DOHH2 (cell line): ENCODE measurements at regions not wholly inside any gene's neighbourhood (a gene's known extent, or its start where the extent isn't known, plus 50 kb on each side); places are given as distances from the start of the nearest gene placed in this dataset.

ENCODE experiments used
- H3F3A ChIP-seq: fragments of 200-600 bp; sonication (generic), shearing (Covaris generic); 2 replicates; pipeline ENCODE4 v1.6.0; 2016; ENCODE audit warnings: antibody characterized with exemption, mild to moderate bottlenecking; ENCODE audit not compliant: control insufficient read depth, insufficient read depth
- H3K27ac ChIP-seq: fragments of 200-600 bp; sonication (generic); 2 replicates; pipeline ENCODE4 v1.5.1; 2014; ENCODE audit warnings: low read depth, mild to moderate bottlenecking, low read length, moderate library complexity
- H3K27me3 ChIP-seq: fragments of 200-600 bp; sonication (generic); 2 replicates; pipeline ENCODE4 v1.6.1; 2014; ENCODE audit warnings: mild to moderate bottlenecking, low read length, mixed read lengths; ENCODE audit not compliant: control insufficient read depth
- H3K36me3 ChIP-seq: fragments of 200-600 bp; sonication (generic); 2 replicates; pipeline ENCODE4 v1.6.1; 2014; ENCODE audit warnings: mild to moderate bottlenecking, low read length, moderate library complexity, mixed read lengths; ENCODE audit not compliant: control insufficient read depth
- H3K4me1 ChIP-seq: fragments of 200-600 bp; sonication (generic); 2 replicates; pipeline ENCODE4 v1.6.1; 2014; ENCODE audit warnings: mild to moderate bottlenecking, low read length, mixed read lengths; ENCODE audit not compliant: control insufficient read depth
- H3K4me2 ChIP-seq: fragments of 200-600 bp; sonication (generic); 2 replicates; pipeline ENCODE4 v1.6.0; 2014; ENCODE audit warnings: mild to moderate bottlenecking, low read length, moderate library complexity
- H3K4me3 ChIP-seq: fragments of 200-600 bp; sonication (generic); 2 replicates; pipeline ENCODE4 v1.5.1; 2014; ENCODE audit warnings: mild to moderate bottlenecking, low read length, mixed read lengths
- H3K79me2 ChIP-seq: fragments of 200-600 bp; sonication (generic); 2 replicates; pipeline ENCODE4 v1.6.1; 2014; ENCODE audit warnings: mild to moderate bottlenecking, low read length, mixed read lengths; ENCODE audit not compliant: control insufficient read depth
- H3K9me2 ChIP-seq: fragments of 200-600 bp; sonication (generic); replicated peaks from 2 replicates; pipeline ENCODE4 v1.6.1; 2014; ENCODE audit warnings: mild to moderate bottlenecking, low read length, mixed read lengths; ENCODE audit not compliant: control insufficient read depth
- H3K9me3 ChIP-seq: fragments of 200-600 bp; sonication (generic); 2 replicates; pipeline ENCODE4 v1.6.1; 2014; ENCODE audit warnings: antibody characterized with exemption, low read length, mixed read lengths; ENCODE audit not compliant: control insufficient read depth, insufficient read depth
- H4K20me1 ChIP-seq: fragments of 200-600 bp; sonication (generic); 2 replicates; pipeline ENCODE4 v1.6.0; 2014; ENCODE audit warnings: low read depth, mild to moderate bottlenecking, antibody characterized with exemption, low read length, moderate library complexity; ENCODE audit not compliant: control insufficient read depth, insufficient read depth
- EZH2phosphoT487 ChIP-seq: fragments of 200-600 bp; sonication (generic); IDR thresholded peaks from 2 replicates; pipeline ENCODE4 v1.6.1; 2017; ENCODE audit warnings: borderline replicate concordance, mild to moderate bottlenecking, antibody characterized with exemption, low read length, moderate library complexity, mixed read lengths
- TF ChIP-seq, protein P1 (sequence below): fragments of 200-600 bp; sonication (generic); IDR thresholded peaks from one replicate; pipeline ENCODE4 v1.5.1; 2014; ENCODE audit warnings: antibody characterized with exemption, mild to moderate bottlenecking, low read depth, low read length; ENCODE audit not compliant: poor library complexity, severe bottlenecking

DNA sequence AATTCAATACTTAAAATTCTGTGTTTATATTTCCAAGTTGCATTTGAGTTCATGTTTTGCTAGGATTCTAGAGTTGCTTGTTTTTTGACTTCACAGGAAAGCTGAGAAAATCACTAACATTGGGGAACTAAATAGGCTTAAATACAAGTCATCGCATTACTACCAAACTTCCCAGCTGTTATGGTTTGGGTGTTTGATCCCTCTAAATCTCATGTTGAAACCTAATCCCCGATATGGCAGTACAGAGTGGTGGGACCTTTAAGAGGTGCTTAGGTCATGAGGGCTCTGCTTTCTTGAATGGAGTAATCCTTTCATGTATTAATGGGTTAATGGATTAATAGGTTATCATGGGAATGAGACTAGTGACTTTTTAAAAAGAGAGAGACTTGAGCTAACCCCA is 77.2 kb upstream of the ARPP21 start:
- Histone ChIP-seq H4K20me1 (no peaks in the 10 kb centered on the region), H3K79me2 (no peaks in the 10 kb centered on the region), H3K4me3 (no peak overlapping the region), H3K9me3 (no peaks in the 10 kb centered on the region), H3K9me2 (no peaks in the 10 kb centered on the region), H3F3A (no peaks in the 10 kb centered on the region), H3K36me3 (no peaks in the 10 kb centered on the region), H3K27me3 (no peaks in the 10 kb centered on the region), H3K4me2 (no peak overlapping the region), H3K27ac (no peak overlapping the region), H3K4me1 (no peaks in the 10 kb centered on the region)
- TF ChIP-seq, protein P1, sequence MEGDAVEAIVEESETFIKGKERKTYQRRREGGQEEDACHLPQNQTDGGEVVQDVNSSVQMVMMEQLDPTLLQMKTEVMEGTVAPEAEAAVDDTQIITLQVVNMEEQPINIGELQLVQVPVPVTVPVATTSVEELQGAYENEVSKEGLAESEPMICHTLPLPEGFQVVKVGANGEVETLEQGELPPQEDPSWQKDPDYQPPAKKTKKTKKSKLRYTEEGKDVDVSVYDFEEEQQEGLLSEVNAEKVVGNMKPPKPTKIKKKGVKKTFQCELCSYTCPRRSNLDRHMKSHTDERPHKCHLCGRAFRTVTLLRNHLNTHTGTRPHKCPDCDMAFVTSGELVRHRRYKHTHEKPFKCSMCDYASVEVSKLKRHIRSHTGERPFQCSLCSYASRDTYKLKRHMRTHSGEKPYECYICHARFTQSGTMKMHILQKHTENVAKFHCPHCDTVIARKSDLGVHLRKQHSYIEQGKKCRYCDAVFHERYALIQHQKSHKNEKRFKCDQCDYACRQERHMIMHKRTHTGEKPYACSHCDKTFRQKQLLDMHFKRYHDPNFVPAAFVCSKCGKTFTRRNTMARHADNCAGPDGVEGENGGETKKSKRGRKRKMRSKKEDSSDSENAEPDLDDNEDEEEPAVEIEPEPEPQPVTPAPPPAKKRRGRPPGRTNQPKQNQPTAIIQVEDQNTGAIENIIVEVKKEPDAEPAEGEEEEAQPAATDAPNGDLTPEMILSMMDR, result no peak
- TF ChIP-seq EZH2phosphoT487, result no peak

DNA sequence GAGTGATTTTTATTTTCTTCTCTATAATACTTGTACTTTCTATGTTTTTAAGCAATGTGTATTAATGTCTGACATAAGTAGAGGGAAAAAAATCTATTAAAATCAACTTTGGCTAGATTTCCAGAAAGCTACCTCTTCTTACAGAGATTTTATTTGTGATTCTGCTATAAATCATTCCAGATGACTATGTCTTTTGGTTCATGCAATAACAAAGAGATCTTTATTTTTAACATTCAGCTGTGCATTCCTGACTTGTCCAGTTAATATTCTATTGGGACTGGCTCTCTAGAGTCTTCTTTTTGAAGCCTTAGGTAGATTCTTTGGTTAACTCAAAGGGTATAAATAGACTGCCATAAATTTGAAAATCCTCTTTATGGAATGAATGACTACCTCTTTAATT is 74.3 kb upstream of the ARPP21 start:
- Histone ChIP-seq H3K9me2 (no peaks in the 10 kb centered on the region), H3K9me3 (no peaks in the 10 kb centered on the region), H3K27ac (no peak overlapping the region), H3F3A (no peaks in the 10 kb centered on the region), H3K4me1 (no peaks in the 10 kb centered on the region), H3K36me3 (no peaks in the 10 kb centered on the region), H3K79me2 (no peaks in the 10 kb centered on the region), H3K4me2 (no peak overlapping the region), H3K27me3 (no peaks in the 10 kb centered on the region), H4K20me1 (no peaks in the 10 kb centered on the region), H3K4me3 (no peak overlapping the region)
- no peak for TF ChIP-seq EZH2phosphoT487
- TF ChIP-seq, protein P1, result no peak
